ENCODE measurements at regions not wholly inside any gene's neighbourhood (a gene's known extent, or its start where the extent isn't known, plus 50 kb on each side); places are given as distances from the start of the nearest gene placed in this dataset.

- H3K27ac ChIP-seq (ENCODE audit: control insufficient read depth, insufficient read depth): no peak overlapping the region
- WGBS (ENCODE audit: insufficient coverage, insufficient replicate concordance, low lambda C conversion rate, missing lambda C conversion rate): 72% methylated on average over 3 of the region's 3 CpGs
- DNase-seq (ENCODE audit: low read depth, low spot score): no peak
- H3K27me3 ChIP-seq (replicated peaks in 1 of 2; ENCODE audit: control insufficient read depth in 2 of 2, insufficient read depth in 2 of 2, low read length in 1 of 2): no peaks in the 10 kb centered on the region
- no peak for FAIRE-seq
- in situ Hi-C loops (cut with MboI) (no loop called here), intact Hi-C loops (cut with micrococcal nuclease; ENCODE audit: unreplicated experiment) (loop anchor here (5.0 kb wide), 1 partner anchor 666 kb away; the partner anchor contains the start of gene BCL11A)
- no peak overlapping the region for H3K9ac ChIP-seq (ENCODE audit: control insufficient read depth, insufficient read depth, low read length)
- no peak overlapping the region for H3K4me3 ChIP-seq
- H3K4me1 ChIP-seq (ENCODE audit: control insufficient read depth, insufficient read depth, low read length): peaks cover 21% of the 10 kb centered on the region
- no peak for TF ChIP-seq REST (IDR thresholded peaks at IDR 0.05; ENCODE audit: low read depth, low read length)
- TF ChIP-seq SIX5 (IDR thresholded peaks at IDR 0.05; ENCODE audit: low read depth, low read length, severe bottlenecking): no peak
- TF ChIP-seq MTA2 (IDR thresholded peaks at IDR 0.05; ENCODE audit: low read depth): no peak
- TF ChIP-seq ZNF384 (IDR thresholded peaks at IDR 0.05; ENCODE audit: borderline replicate concordance, low read depth, low read length): no peak
- TF ChIP-seq SUZ12 (IDR thresholded peaks at IDR 0.05; ENCODE audit: unreplicated experiment): no peak
- TF ChIP-seq IRF4 (IDR thresholded peaks at IDR 0.05; ENCODE audit: low read depth, low read length): no peak
- TF ChIP-seq, protein P1, sequence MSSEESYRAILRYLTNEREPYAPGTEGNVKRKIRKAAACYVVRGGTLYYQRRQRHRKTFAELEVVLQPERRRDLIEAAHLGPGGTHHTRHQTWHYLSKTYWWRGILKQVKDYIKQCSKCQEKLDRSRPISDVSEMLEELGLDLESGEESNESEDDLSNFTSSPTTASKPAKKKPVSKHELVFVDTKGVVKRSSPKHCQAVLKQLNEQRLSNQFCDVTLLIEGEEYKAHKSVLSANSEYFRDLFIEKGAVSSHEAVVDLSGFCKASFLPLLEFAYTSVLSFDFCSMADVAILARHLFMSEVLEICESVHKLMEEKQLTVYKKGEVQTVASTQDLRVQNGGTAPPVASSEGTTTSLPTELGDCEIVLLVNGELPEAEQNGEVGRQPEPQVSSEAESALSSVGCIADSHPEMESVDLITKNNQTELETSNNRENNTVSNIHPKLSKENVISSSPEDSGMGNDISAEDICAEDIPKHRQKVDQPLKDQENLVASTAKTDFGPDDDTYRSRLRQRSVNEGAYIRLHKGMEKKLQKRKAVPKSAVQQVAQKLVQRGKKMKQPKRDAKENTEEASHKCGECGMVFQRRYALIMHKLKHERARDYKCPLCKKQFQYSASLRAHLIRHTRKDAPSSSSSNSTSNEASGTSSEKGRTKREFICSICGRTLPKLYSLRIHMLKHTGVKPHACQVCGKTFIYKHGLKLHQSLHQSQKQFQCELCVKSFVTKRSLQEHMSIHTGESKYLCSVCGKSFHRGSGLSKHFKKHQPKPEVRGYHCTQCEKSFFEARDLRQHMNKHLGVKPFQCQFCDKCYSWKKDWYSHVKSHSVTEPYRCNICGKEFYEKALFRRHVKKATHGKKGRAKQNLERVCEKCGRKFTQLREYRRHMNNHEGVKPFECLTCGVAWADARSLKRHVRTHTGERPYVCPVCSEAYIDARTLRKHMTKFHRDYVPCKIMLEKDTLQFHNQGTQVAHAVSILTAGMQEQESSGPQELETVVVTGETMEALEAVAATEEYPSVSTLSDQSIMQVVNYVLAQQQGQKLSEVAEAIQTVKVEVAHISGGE (CRISPR knock-in tag; IDR thresholded peaks at IDR 0.05): no peak
- no peak for TF ChIP-seq KLF5 (IDR thresholded peaks at IDR 0.05; ENCODE audit: partially characterized antibody)
- no peak for TF ChIP-seq NRF1 (conservative IDR thresholded peaks at IDR 0.05; ENCODE audit: low read depth, low read length)
- no peak for TF ChIP-seq PML (IDR thresholded peaks at IDR 0.05; ENCODE audit: low read length)
- TF ChIP-seq, protein P2, sequence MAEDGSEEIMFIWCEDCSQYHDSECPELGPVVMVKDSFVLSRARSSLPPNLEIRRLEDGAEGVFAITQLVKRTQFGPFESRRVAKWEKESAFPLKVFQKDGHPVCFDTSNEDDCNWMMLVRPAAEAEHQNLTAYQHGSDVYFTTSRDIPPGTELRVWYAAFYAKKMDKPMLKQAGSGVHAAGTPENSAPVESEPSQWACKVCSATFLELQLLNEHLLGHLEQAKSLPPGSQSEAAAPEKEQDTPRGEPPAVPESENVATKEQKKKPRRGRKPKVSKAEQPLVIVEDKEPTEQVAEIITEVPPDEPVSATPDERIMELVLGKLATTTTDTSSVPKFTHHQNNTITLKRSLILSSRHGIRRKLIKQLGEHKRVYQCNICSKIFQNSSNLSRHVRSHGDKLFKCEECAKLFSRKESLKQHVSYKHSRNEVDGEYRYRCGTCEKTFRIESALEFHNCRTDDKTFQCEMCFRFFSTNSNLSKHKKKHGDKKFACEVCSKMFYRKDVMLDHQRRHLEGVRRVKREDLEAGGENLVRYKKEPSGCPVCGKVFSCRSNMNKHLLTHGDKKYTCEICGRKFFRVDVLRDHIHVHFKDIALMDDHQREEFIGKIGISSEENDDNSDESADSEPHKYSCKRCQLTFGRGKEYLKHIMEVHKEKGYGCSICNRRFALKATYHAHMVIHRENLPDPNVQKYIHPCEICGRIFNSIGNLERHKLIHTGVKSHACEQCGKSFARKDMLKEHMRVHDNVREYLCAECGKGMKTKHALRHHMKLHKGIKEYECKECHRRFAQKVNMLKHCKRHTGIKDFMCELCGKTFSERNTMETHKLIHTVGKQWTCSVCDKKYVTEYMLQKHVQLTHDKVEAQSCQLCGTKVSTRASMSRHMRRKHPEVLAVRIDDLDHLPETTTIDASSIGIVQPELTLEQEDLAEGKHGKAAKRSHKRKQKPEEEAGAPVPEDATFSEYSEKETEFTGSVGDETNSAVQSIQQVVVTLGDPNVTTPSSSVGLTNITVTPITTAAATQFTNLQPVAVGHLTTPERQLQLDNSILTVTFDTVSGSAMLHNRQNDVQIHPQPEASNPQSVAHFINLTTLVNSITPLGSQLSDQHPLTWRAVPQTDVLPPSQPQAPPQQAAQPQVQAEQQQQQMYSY (CRISPR knock-in tag; IDR thresholded peaks at IDR 0.05): no peak
- no peak for ATAC-seq
- H3K79me2 ChIP-seq (ENCODE audit: control insufficient read depth, insufficient read depth, low read length): no peaks in the 10 kb centered on the region
- H3K9me3 ChIP-seq (replicated peaks; ENCODE audit: control insufficient read depth, insufficient read depth, low read length): no peaks in the 10 kb centered on the region; the same call in 2 of the 3 replicates
- no peaks in the 10 kb centered on the region for H4K20me1 ChIP-seq (ENCODE audit: control insufficient read depth, insufficient read depth)
- CTCF ChIA-PET: no interaction called here
- no TSS peak for BruUV-seq (replicated peaks)
- POLR2A ChIA-PET: no interaction called here
- RAD21 ChIA-PET (ENCODE audit: unreplicated experiment): no interaction called here
- H3K4me2 ChIP-seq (ENCODE audit: control insufficient read depth, insufficient read depth): no peak overlapping the region; the same call in 1 of the 2 replicates
- SMC1A ChIA-PET (ENCODE audit: uncharacterized antibody, unreplicated experiment): no interaction called here
- no peaks in the 10 kb centered on the region for H3K36me3 ChIP-seq (ENCODE audit: control insufficient read depth in 2 of 2, insufficient read depth in 2 of 2, low read length in 1 of 2)
- no peak overlapping the region for H2AFZ ChIP-seq (ENCODE audit: control insufficient read depth, low read depth, low read length)
These were observed 666.7 kb downstream of the BCL11A start for GRCh38 chr2:59886759-59887158.

Measured in GM12878 (cell line).